ENCODE measurements at regions not wholly inside any gene's neighbourhood (a gene's known extent, or its start where the extent isn't known, plus 50 kb on each side); places are given as distances from the start of the nearest gene placed in this dataset.

DNA sequence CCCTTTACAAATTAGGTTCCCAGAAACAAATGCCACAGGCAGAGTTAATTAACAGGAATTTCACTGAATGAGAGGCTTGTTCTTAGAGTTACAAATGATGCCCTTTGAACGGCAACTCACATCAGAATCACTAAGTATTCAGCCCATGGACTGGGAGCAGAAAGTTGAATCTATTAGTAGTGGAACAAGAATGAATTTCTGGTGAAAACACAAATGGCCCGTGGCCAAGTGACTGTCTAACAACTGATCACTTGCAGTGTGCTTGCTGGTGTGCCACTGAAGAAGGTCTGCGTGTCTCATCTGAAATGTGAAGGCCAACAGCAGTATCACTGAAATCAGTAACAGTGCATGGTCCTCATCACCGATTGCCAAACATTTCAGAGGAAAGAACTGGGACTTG is 893.4 kb upstream of the TMEM132C start:
- TF ChIP-seq, protein P1, sequence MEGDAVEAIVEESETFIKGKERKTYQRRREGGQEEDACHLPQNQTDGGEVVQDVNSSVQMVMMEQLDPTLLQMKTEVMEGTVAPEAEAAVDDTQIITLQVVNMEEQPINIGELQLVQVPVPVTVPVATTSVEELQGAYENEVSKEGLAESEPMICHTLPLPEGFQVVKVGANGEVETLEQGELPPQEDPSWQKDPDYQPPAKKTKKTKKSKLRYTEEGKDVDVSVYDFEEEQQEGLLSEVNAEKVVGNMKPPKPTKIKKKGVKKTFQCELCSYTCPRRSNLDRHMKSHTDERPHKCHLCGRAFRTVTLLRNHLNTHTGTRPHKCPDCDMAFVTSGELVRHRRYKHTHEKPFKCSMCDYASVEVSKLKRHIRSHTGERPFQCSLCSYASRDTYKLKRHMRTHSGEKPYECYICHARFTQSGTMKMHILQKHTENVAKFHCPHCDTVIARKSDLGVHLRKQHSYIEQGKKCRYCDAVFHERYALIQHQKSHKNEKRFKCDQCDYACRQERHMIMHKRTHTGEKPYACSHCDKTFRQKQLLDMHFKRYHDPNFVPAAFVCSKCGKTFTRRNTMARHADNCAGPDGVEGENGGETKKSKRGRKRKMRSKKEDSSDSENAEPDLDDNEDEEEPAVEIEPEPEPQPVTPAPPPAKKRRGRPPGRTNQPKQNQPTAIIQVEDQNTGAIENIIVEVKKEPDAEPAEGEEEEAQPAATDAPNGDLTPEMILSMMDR (IDR thresholded peaks at IDR 0.05 in 8 of 11, conservative IDR thresholded peaks at IDR 0.05 in 3 of 11), result no peak
- TF ChIP-seq POLR2A (IDR thresholded peaks at IDR 0.05) (no peak), POLR2AphosphoS5 (IDR thresholded peaks at IDR 0.05) (no peak)
